H1 (cell line): ENCODE measurements at regions not wholly inside any gene's neighbourhood (a gene's known extent, or its start where the extent isn't known, plus 50 kb on each side); places are given as distances from the start of the nearest gene placed in this dataset.

Source experiments
- CTCF ChIA-PET: fragments of 300-600 bp; sonication (Branson Sonifier 250); formaldehyde crosslinking; loops from one replicate; lab custom pipeline; 2021; ENCODE audit not compliant: partially characterized antibody; lab: Charles Lee
- POLR2A ChIA-PET: fragments of 300-600 bp; sonication (Branson Sonifier 250); formaldehyde crosslinking; loops from one replicate; lab custom pipeline; 2021; ENCODE audit warnings: inconsistent platforms; ENCODE audit not compliant: partially characterized antibody; lab: Charles Lee
- DNase-seq, 2 experiments: peaks; one replicate each; pipeline versions ENCODE4 v3.0.0 to v3.0.0-alpha.2; 2010 to 2022; ENCODE audit warnings: low spot score in 2 of 2, low read depth in 1 of 2, mixed read lengths in 1 of 2
- FAIRE-seq: peaks from 2 replicates; lab custom pipeline; 2011; peaks lifted over from hg19 to GRCh38; lab: Jason Lieb, UNC
- H2AFZ ChIP-seq: 2 replicates; pipeline ENCODE4 v1.8.1; 2012; ENCODE audit warnings: low read length, inconsistent platforms
- H2AK5ac ChIP-seq: 2 replicates; pipeline ENCODE4 v1.6.1; 2013; ENCODE audit warnings: low read depth, low read length
- H2BK120ac ChIP-seq: replicated peaks from 2 replicates; pipeline ENCODE3; 2013; ENCODE audit warnings: low read depth, low read length, inconsistent platforms
- H2BK12ac ChIP-seq: 2 replicates; pipeline ENCODE4 v1.6.1; 2013; ENCODE audit warnings: low read depth, low read length
- H2BK15ac ChIP-seq: 2 replicates; pipeline ENCODE4 v1.6.1; 2013; ENCODE audit warnings: low read length
- H2BK20ac ChIP-seq: 2 replicates; pipeline ENCODE4 v1.6.1; 2013; ENCODE audit warnings: low read length
- H2BK5ac ChIP-seq: 2 replicates; pipeline ENCODE4 v1.6.1; 2013; ENCODE audit warnings: low read depth, low read length
- H3K14ac ChIP-seq: 2 replicates; pipeline ENCODE4 v1.6.1; 2013; ENCODE audit warnings: inconsistent platforms; ENCODE audit not compliant: insufficient read length
- H3K18ac ChIP-seq: 2 replicates; pipeline ENCODE4 v1.6.1; 2013; ENCODE audit warnings: low read length; ENCODE audit errors: extremely low read depth
- H3K23ac ChIP-seq: 2 replicates; pipeline ENCODE4 v1.6.1; 2013; ENCODE audit warnings: inconsistent platforms; ENCODE audit not compliant: insufficient read length
- H3K23me2 ChIP-seq: 2 replicates; pipeline ENCODE4 v1.6.1; 2013; ENCODE audit warnings: low read depth, low read length
- H3K27ac ChIP-seq: 2 replicates; pipeline ENCODE4 v1.6.1; 2011; ENCODE audit warnings: low read depth, low read length, inconsistent platforms
- H3K27me3 ChIP-seq, 4 experiments: replicated peaks in 1 of 4; 1 replicate in 1 of 4; 2 replicates in 3 of 4; pipeline versions ENCODE4 v1.6.1 to v1.8.1; 2011 to 2013; ENCODE audit warnings: low read length in 3 of 4, mild to moderate bottlenecking in 3 of 4, inconsistent platforms in 2 of 4, mixed read lengths in 2 of 4, moderate library complexity in 1 of 4; ENCODE audit not compliant: control insufficient read depth in 3 of 4, insufficient read depth in 3 of 4; ENCODE audit errors: extremely low read depth in 1 of 4
- H3K36me3 ChIP-seq, 4 experiments: 2 replicates each; pipeline versions ENCODE4 v1.6.1 to v1.8.1; 2011 to 2013; ENCODE audit warnings: mild to moderate bottlenecking in 4 of 4, low read length in 3 of 4, moderate library complexity in 2 of 4, control low read depth in 1 of 4, inconsistent platforms in 1 of 4; ENCODE audit not compliant: insufficient read depth in 4 of 4, control insufficient read depth in 2 of 4
- H3K4ac ChIP-seq: replicated peaks from 2 replicates; pipeline ENCODE3; 2013; ENCODE audit warnings: low read length, low read depth, mixed read lengths, inconsistent platforms; ENCODE audit not compliant: insufficient read length
- H3K4me1 ChIP-seq, 4 experiments: replicated peaks in 1 of 4; 1 replicate in 1 of 4; 2 replicates in 3 of 4; pipeline versions ENCODE4 v1.6.1 to v1.8.1; 2011 to 2013; ENCODE audit warnings: low read length in 3 of 4, inconsistent platforms in 2 of 4, mixed read lengths in 1 of 4; ENCODE audit not compliant: insufficient read depth in 4 of 4, control insufficient read depth in 3 of 4
- H3K4me2 ChIP-seq, 2 experiments: 2 replicates each; pipeline versions ENCODE4 v1.6.1 to v1.8.1; 2011 to 2013; ENCODE audit warnings: low read depth in 2 of 2, low read length in 2 of 2, control low read depth in 1 of 2, inconsistent platforms in 1 of 2, mild to moderate bottlenecking in 1 of 2; ENCODE audit not compliant: insufficient read depth in 1 of 2
- H3K4me3 ChIP-seq, 4 experiments: fragments of 200-600, 300-600 bp in 1 of 4; sonication (generic), shearing (Covaris generic), sonication (Bioruptor Twin) in 1 of 4; 2 replicates each; pipeline versions ENCODE4 v1.5.1 to v1.8.1; 2011 to 2016; ENCODE audit warnings: low read length in 4 of 4, low read depth in 3 of 4, control low read depth in 2 of 4, inconsistent platforms in 2 of 4, mild to moderate bottlenecking in 2 of 4, mixed read lengths in 1 of 4, moderate library complexity in 1 of 4; ENCODE audit not compliant: insufficient read depth in 2 of 4; ENCODE audit errors: extremely low read depth in 1 of 4
- H3K56ac ChIP-seq: replicated peaks from 2 replicates; pipeline ENCODE3; 2013; ENCODE audit warnings: low read depth, mild to moderate bottlenecking, mixed read lengths, low read length, inconsistent platforms; ENCODE audit not compliant: insufficient read length
- H3K79me1 ChIP-seq: 2 replicates; pipeline ENCODE4 v1.6.1; 2013; ENCODE audit warnings: low read depth, low read length, control low read depth
- H3K79me2 ChIP-seq, 2 experiments: 2 replicates each; pipeline versions ENCODE4 v1.6.1 to v1.8.1; 2012 to 2013; ENCODE audit warnings: low read length in 2 of 2, mild to moderate bottlenecking in 2 of 2, inconsistent platforms in 1 of 2; ENCODE audit not compliant: insufficient read depth in 2 of 2, control insufficient read depth in 1 of 2
- H3K9ac ChIP-seq, 4 experiments: replicated peaks in 1 of 4; 1 replicate in 1 of 4; 2 replicates in 3 of 4; pipeline versions ENCODE4 v1.6.1 to v1.8.1; 2011 to 2013; ENCODE audit warnings: low read depth in 3 of 4, low read length in 3 of 4, control low read depth in 2 of 4, mild to moderate bottlenecking in 2 of 4, moderate library complexity in 2 of 4, inconsistent platforms in 1 of 4; ENCODE audit errors: extremely low read depth in 1 of 4
- H3K9me3 ChIP-seq, 2 experiments: 2 replicates each; pipeline versions ENCODE4 v1.6.1 to v1.8.1; 2012 to 2013; ENCODE audit warnings: mild to moderate bottlenecking in 2 of 2, moderate library complexity in 2 of 2, control low read depth in 1 of 2, inconsistent platforms in 1 of 2, low read depth in 1 of 2, low read length in 1 of 2, mixed read lengths in 1 of 2; ENCODE audit not compliant: insufficient read depth in 2 of 2
- H4K20me1 ChIP-seq, 2 experiments: replicated peaks in 1 of 2; 2 replicates each; pipeline versions ENCODE3 to v1.8.1; 2011 to 2013; ENCODE audit warnings: inconsistent platforms in 2 of 2, low read length in 2 of 2, mild to moderate bottlenecking in 1 of 2; ENCODE audit not compliant: insufficient read depth in 2 of 2, control insufficient read depth in 1 of 2
- H4K5ac ChIP-seq: 2 replicates; pipeline ENCODE4 v1.6.1; 2013; ENCODE audit warnings: low read length, low read depth, mixed read lengths, inconsistent platforms; ENCODE audit not compliant: insufficient read length
- H4K8ac ChIP-seq: 2 replicates; pipeline ENCODE4 v1.8.0; 2013; ENCODE audit warnings: mild to moderate bottlenecking, moderate library complexity, low read length, inconsistent platforms; ENCODE audit not compliant: insufficient read depth; ENCODE audit errors: extremely low read depth
- H4K91ac ChIP-seq: replicated peaks from 2 replicates; pipeline ENCODE3; 2013; ENCODE audit warnings: low read length, mixed read lengths, inconsistent platforms; ENCODE audit not compliant: insufficient read length
- BACH1 ChIP-seq: IDR thresholded peaks from 2 replicates; pipeline ENCODE4 v1.6.1; 2012; ENCODE audit warnings: low read length, improper control_type of control experiment
- CBX8 ChIP-seq: fragments of 300-800, 300-1000 bp; sonication (generic); IDR thresholded peaks from 2 replicates; pipeline ENCODE4 v1.7.1; 2016; ENCODE audit warnings: low read depth, low read length, borderline replicate concordance
- CEBPB ChIP-seq: IDR thresholded peaks from 2 replicates; pipeline ENCODE4 v1.6.1; 2012; ENCODE audit warnings: low read depth, low read length
- CHD1 ChIP-seq: IDR thresholded peaks from 2 replicates; pipeline ENCODE4 v1.6.1; 2012; ENCODE audit warnings: low read depth, low read length, improper control_type of control experiment
- CREB1 ChIP-seq: IDR thresholded peaks from 2 replicates; pipeline ENCODE4 v1.6.1; 2012; ENCODE audit warnings: inconsistent platforms
- CTBP2 ChIP-seq: IDR thresholded peaks from 2 replicates; pipeline ENCODE4 v1.7.0; 2011; ENCODE audit warnings: borderline replicate concordance, mild to moderate bottlenecking, moderate library complexity, mixed read lengths, low read length; ENCODE audit not compliant: insufficient read depth, insufficient read length
- GABPA ChIP-seq: IDR thresholded peaks from 2 replicates; pipeline ENCODE4 v1.6.1; 2011; ENCODE audit warnings: mild to moderate bottlenecking, low read length, moderate library complexity, borderline replicate concordance; ENCODE audit not compliant: insufficient read depth
- JUND ChIP-seq: IDR thresholded peaks from 2 replicates; pipeline ENCODE4 v1.6.1; 2011; ENCODE audit warnings: mild to moderate bottlenecking, improper control_type of control experiment, low read length
- KDM4A ChIP-seq: IDR thresholded peaks from one replicate; pipeline ENCODE4 v1.7.1; 2012; ENCODE audit warnings: low read depth, mild to moderate bottlenecking, moderate library complexity, low read length, inconsistent platforms; ENCODE audit not compliant: severe bottlenecking
- KDM5A ChIP-seq: fragments of 200-600 bp; IDR thresholded peaks from 2 replicates; pipeline ENCODE4 v1.7.1; 2012; ENCODE audit warnings: mild to moderate bottlenecking, low read length, inconsistent platforms, mixed read lengths
- NANOG ChIP-seq: IDR thresholded peaks from 2 replicates; pipeline ENCODE4 v1.6.1; 2011; ENCODE audit warnings: low read length, low read depth, mild to moderate bottlenecking, inconsistent platforms; ENCODE audit not compliant: insufficient read depth, poor library complexity, severe bottlenecking
- NRF1 ChIP-seq: IDR thresholded peaks from 2 replicates; pipeline ENCODE4 v1.6.1; 2011; ENCODE audit warnings: mild to moderate bottlenecking, low read depth, low read length, improper control_type of control experiment
- POU5F1 ChIP-seq: IDR thresholded peaks from 2 replicates; pipeline ENCODE4 v1.6.1; 2011; ENCODE audit warnings: low read depth, mild to moderate bottlenecking, low read length, moderate library complexity
- RXRA ChIP-seq: IDR thresholded peaks from 2 replicates; pipeline ENCODE4 v1.6.1; 2011; ENCODE audit warnings: low read depth, mild to moderate bottlenecking, low read length, moderate library complexity; ENCODE audit not compliant: insufficient read depth
- TEAD4 ChIP-seq: IDR thresholded peaks from 2 replicates; pipeline ENCODE4 v1.6.1; 2012; ENCODE audit warnings: low read depth, low read length, inconsistent platforms, mixed read lengths
- WGBS, 2 experiments: shearing (Covaris generic) in 1 of 2; methylation state at CpG; one replicate each; pipeline versions ENCODE4 v1.1.6 to v1.1.7; 2013 to 2015; ENCODE audit warnings: low lambda C conversion rate in 2 of 2, mixed read lengths in 2 of 2, inconsistent platforms in 1 of 2, low coverage in 1 of 2, missing lambda C conversion rate in 1 of 2; ENCODE audit not compliant: insufficient replicate concordance in 2 of 2, insufficient coverage in 1 of 2, insufficient read length in 1 of 2; ENCODE audit errors: extremely low coverage in 1 of 2, missing lambda C conversion rate in 1 of 2; 5-methylcytosine and 5-hydroxymethylcytosine counted together

DNA sequence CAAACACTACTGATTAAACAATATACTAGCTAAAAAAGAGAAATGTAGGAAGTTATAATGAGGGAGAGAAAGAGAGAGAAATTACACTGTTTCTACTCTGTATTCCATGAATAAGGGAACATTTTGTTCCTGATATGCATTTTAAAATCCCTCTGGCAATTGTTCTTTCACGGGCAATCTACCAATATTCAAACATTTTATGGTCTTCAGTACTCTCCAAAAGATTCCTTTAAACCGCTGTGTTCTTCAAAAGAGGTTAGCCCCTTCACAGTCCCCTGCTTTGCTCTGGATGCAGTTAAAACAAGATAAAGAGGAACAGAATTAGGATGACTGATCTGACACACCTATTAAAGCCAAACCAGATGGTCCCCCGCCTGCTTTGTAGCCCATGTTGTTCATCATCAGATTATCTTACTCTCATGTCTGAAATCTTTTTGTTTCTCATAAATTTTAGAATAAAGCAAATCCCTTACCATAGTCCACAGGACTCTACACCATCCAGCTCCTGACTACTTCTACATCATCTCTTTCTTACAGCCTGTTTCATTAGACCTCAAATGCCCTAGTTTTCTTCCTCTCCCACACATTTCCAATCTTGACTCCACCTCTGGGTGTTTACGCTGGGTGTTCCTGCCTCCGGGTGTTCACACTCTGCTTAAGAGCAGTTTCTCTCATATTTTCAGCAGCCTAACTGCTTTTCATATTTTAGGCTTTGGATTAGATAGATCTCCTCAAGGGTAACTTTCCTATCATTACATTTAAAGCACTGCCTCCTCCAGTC lies 399.7 kb downstream of the COL12A1 start:
- FAIRE-seq, result no peak
- no peak overlapping the region for H2BK20ac ChIP-seq
- H2BK15ac ChIP-seq, result no peak overlapping the region
- TF ChIP-seq NRF1, result no peak
- no peak for TF ChIP-seq CBX8
- no peak for TF ChIP-seq CREB1
- TF ChIP-seq TEAD4, result no peak
- no peak for TF ChIP-seq JUND
- no peak for TF ChIP-seq NANOG
- TF ChIP-seq RXRA, result no peak
- TF ChIP-seq POU5F1, result no peak
- no peak for TF ChIP-seq GABPA
- no peak for TF ChIP-seq KDM4A
- no peak for TF ChIP-seq CEBPB
- TF ChIP-seq CTBP2, result no peak
- no peak for TF ChIP-seq KDM5A
- no peak for TF ChIP-seq BACH1
- no peak for TF ChIP-seq CHD1
- H3K18ac ChIP-seq, result no peak overlapping the region
- H3K27ac ChIP-seq, result no peak overlapping the region
- H3K4me3 ChIP-seq, result no peak overlapping the region
- H3K14ac ChIP-seq, result no peak overlapping the region
- H4K5ac ChIP-seq, result no peak overlapping the region
- H3K9ac ChIP-seq, result no peak overlapping the region
- no peaks in the 10 kb centered on the region for H3K9me3 ChIP-seq
- no peak overlapping the region for H2BK120ac ChIP-seq
- H3K36me3 ChIP-seq, result no peaks in the 10 kb centered on the region
- H3K4ac ChIP-seq, result no peak overlapping the region
- no peak overlapping the region for H2AK5ac ChIP-seq
- H4K20me1 ChIP-seq, result no peaks in the 10 kb centered on the region
- H2BK5ac ChIP-seq, result no peak overlapping the region
- H3K4me2 ChIP-seq, result no peak overlapping the region
- no peak overlapping the region for H3K56ac ChIP-seq
- no peaks in the 10 kb centered on the region for H3K27me3 ChIP-seq
- H2BK12ac ChIP-seq, result no peak overlapping the region
- H3K4me1 ChIP-seq, result no peaks in the 10 kb centered on the region
- POLR2A ChIA-PET, result no interaction called here
- 0 out of 2 replicates have a peak overlapping the region, but pooled peaks have one; percentile 21 for H2AFZ ChIP-seq
- 90% methylated on average over 5 of the region's 5 CpGs; no CpG with 5 or more reads in 1 of the 2 experiments for WGBS, 2 experiments
- no peaks in the 10 kb centered on the region for H3K79me1 ChIP-seq
- H4K8ac ChIP-seq, result no peak overlapping the region
- no peaks in the 10 kb centered on the region for H3K23me2 ChIP-seq
- CTCF ChIA-PET, result no interaction called here
- no peak overlapping the region for H4K91ac ChIP-seq
- no peak for DNase-seq
- no peaks in the 10 kb centered on the region for H3K79me2 ChIP-seq
- no peak overlapping the region for H3K23ac ChIP-seq
